ENCODE measurements at regions not wholly inside any gene's neighbourhood (a gene's known extent, or its start where the extent isn't known, plus 50 kb on each side); places are given as distances from the start of the nearest gene placed in this dataset.

- TF ChIP-seq CTCF (conservative IDR thresholded peaks at IDR 0.05; ENCODE audit: low read depth, low read length) (no peak), EZH2 (IDR thresholded peaks at IDR 0.05; ENCODE audit: low read length, unreplicated experiment) (no peak), EZH2phosphoT487 (IDR thresholded peaks at IDR 0.05; ENCODE audit: borderline replicate concordance, low read length) (no peak)
Measured at GRCh38 chr6:71015392-71015791, 58.5 kb upstream of the B3GAT2 start.
